ENCODE measurements at regions not wholly inside any gene's neighbourhood (a gene's known extent, or its start where the extent isn't known, plus 50 kb on each side); places are given as distances from the start of the nearest gene placed in this dataset.
"Not testable (repeated sequence)": the region's sequence is repeated elsewhere in the genome, so short reads cannot be mapped to it uniquely, and the experiment has no call there.

- H3K9me3 ChIP-seq = no peaks in the 10 kb centered on the region
- WGBS, 2 donors = 96 to 99% methylated on average over 7 of the region's 7 CpGs
- no peaks in the 10 kb centered on the region for H3K36me3 ChIP-seq
- TF ChIP-seq POLR2A (IDR thresholded peaks at IDR 0.05) (no peak), CTCF (IDR thresholded peaks at IDR 0.05) (no peak)
- DNase-seq = no peak
- H3K4me3 ChIP-seq (replicated peaks in 1 of 3) = no peak overlapping the region
- no peaks in the 10 kb centered on the region for H3K4me1 ChIP-seq
- H3K27me3 ChIP-seq = no peaks in the 10 kb centered on the region
- intact Hi-C loops (cut with DNase I) = no loop called here
- H3K27ac ChIP-seq = no peak overlapping the region
Observed at GRCh38 chr6:10136636-10137035, 278.2 kb downstream of the TFAP2A start.

GRCh38 chr6:10134185-10134584 lies 280.7 kb downstream of the TFAP2A start:
- H3K27me3 ChIP-seq; intact Hi-C loops (cut with DNase I); H3K27ac ChIP-seq; DNase-seq; H3K4me1 ChIP-seq; H3K4me3 ChIP-seq (replicated peaks in 1 of 3); H3K9me3 ChIP-seq; H3K36me3 ChIP-seq: not testable (repeated sequence)
- 94% methylated on average over 14 of the region's 14 CpGs for WGBS, 2 donors

GRCh38 chr6:10128721-10129120 lies 286.2 kb downstream of the TFAP2A start:
- TF ChIP-seq CTCF (IDR thresholded peaks at IDR 0.05) (no peak), POLR2A (IDR thresholded peaks at IDR 0.05) (no peak)
- Histone ChIP-seq H3K9me3 (no peaks in the 10 kb centered on the region), H3K4me3 (replicated peaks in 1 of 3) (no peak overlapping the region), H3K27me3 (no peaks in the 10 kb centered on the region), H3K27ac (no peak overlapping the region), H3K4me1 (no peaks in the 10 kb centered on the region), H3K36me3 (no peaks in the 10 kb centered on the region)
- no peak for DNase-seq
- WGBS, 2 donors = 91 to 95% methylated on average over 4 of the region's 4 CpGs
- intact Hi-C loops (cut with DNase I) = no loop called here

GRCh38 chr6:10122164-10122563 lies 292.7 kb downstream of the TFAP2A start:
- Histone ChIP-seq H3K9me3 (no peaks in the 10 kb centered on the region), H3K4me1 (no peaks in the 10 kb centered on the region), H3K27ac (no peak overlapping the region), H3K36me3 (no peaks in the 10 kb centered on the region), H3K4me3 (replicated peaks in 1 of 3) (no peak overlapping the region), H3K27me3 (no peaks in the 10 kb centered on the region)
- intact Hi-C loops (cut with DNase I) = no loop called here
- no peak for DNase-seq
- WGBS, 2 donors = 79 to 80% methylated on average over 1 of the region's 1 CpG
- TF ChIP-seq POLR2A (IDR thresholded peaks at IDR 0.05) (no peak), CTCF (IDR thresholded peaks at IDR 0.05) (no peak)

- intact Hi-C loops (cut with DNase I) = no loop called here
- Histone ChIP-seq H3K9me3 (no peaks in the 10 kb centered on the region), H3K36me3 (no peaks in the 10 kb centered on the region), H3K27me3 (no peaks in the 10 kb centered on the region), H3K27ac (no peak overlapping the region), H3K4me3 (replicated peaks in 1 of 3) (no peak overlapping the region), H3K4me1 (no peaks in the 10 kb centered on the region)
- DNase-seq = no peak
- TF ChIP-seq POLR2A (IDR thresholded peaks at IDR 0.05) = no peak
- TF ChIP-seq CTCF (IDR thresholded peaks at IDR 0.05) = no peak
- 12 to 23% methylated on average over 12 to 25 of the region's 28 CpGs for WGBS, 2 donors
Observed at GRCh38 chr6:10112871-10113549, 301.9 kb downstream of the TFAP2A start.
